ENCODE measurements at regions not wholly inside any gene's neighbourhood (a gene's known extent, or its start where the extent isn't known, plus 50 kb on each side); places are given as distances from the start of the nearest gene placed in this dataset.
A peak's percentile ranks its signal among the peaks of the same experiment; 100 is the strongest.
"Not testable (repeated sequence)": the region's sequence is repeated elsewhere in the genome, so short reads cannot be mapped to it uniquely, and the experiment has no call there.

DNA sequence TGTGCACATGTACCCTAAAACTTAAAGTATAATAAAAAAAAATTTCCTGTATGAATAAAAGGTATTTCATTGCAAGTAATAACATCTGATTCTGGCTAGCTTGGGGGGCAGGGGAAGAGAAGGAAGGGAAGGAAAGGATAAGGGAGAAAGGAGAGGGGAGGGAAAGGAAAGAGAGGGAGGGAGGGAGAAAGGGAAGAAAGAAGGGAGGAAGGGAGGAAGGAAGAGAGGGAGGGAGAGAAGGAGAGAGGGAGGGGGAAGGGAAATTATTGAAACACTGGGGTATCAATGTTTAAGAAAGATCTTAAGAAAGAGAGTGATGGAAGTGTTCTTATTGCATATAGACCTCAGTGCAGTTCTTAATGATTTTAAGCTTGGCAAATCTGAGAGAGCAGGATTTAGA lies 129.8 kb upstream of the ZNF366 start:
- no peak overlapping the region for H3K4me3 ChIP-seq (ENCODE audit: low read depth, low read length)
- TF ChIP-seq CTCF (IDR thresholded peaks at IDR 0.05; ENCODE audit: insufficient read depth, low read depth, low read length): no peak
- DNase-seq (ENCODE audit: low read depth): no peak

DNA sequence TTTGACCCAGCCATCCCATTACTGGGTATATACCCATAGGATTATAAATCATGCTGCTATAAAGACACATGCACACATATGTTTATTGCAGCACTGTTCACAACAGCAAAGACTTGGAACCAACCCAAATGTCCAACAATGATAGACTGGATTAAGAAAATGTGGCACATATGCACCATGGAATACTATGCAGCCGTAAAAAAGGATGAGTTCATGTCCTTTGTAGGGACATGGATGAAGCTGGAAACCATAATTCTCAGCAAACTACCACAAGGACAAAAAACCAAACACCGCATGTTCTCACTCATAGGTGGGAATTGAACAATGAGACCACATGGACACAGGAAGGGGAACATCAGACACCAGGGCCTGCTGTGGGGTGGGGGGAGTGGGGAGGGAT lies 129.4 kb upstream of the ZNF366 start:
- DNase-seq (ENCODE audit: low read depth); H3K4me3 ChIP-seq (ENCODE audit: low read depth, low read length): not testable (repeated sequence)

DNA sequence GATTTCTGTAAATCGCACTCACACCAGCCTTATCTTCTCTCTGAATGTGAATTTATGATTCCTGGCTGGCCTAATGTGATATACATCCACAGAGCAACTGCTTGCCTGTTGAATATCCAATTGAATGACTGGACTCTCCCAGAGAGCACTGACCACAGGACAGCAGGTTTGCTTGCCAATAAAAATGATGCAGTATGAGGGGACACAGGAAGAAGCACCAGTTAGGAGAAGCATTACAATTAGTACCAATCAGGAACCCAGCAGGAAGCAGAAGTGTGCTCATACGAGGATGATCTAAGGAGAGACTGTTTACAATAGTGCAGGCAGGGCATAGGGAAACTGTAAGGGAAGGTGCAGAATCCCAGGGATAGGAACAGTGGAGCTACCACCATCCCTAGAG lies 127.2 kb upstream of the ZNF366 start:
- peak; percentile 31 for DNase-seq (ENCODE audit: low read depth)
- H3K4me3 ChIP-seq (ENCODE audit: low read depth, low read length): no peak overlapping the region
- no peak for TF ChIP-seq CTCF (IDR thresholded peaks at IDR 0.05; ENCODE audit: insufficient read depth, low read depth, low read length)

- peak; percentile 76 for DNase-seq (ENCODE audit: low read depth)
- no peak for TF ChIP-seq CTCF (IDR thresholded peaks at IDR 0.05; ENCODE audit: insufficient read depth, low read depth, low read length)
- no peak overlapping the region for H3K4me3 ChIP-seq (ENCODE audit: low read depth, low read length)
These were observed 126.4 kb upstream of the ZNF366 start for GRCh38 chr5:72633649-72634048.

- no peak for TF ChIP-seq CTCF (IDR thresholded peaks at IDR 0.05; ENCODE audit: insufficient read depth, low read depth, low read length)
- DNase-seq (ENCODE audit: low read depth): peak; percentile 97
- H3K4me3 ChIP-seq (ENCODE audit: low read depth, low read length): no peak overlapping the region
These were observed 125.8 kb upstream of the ZNF366 start for GRCh38 chr5:72633041-72633445.

GRCh38 chr5:72630721-72631120 lies 123.5 kb upstream of the ZNF366 start:
- DNase-seq (ENCODE audit: low read depth): no peak
- no peak for TF ChIP-seq CTCF (IDR thresholded peaks at IDR 0.05; ENCODE audit: insufficient read depth, low read depth, low read length)

DNA sequence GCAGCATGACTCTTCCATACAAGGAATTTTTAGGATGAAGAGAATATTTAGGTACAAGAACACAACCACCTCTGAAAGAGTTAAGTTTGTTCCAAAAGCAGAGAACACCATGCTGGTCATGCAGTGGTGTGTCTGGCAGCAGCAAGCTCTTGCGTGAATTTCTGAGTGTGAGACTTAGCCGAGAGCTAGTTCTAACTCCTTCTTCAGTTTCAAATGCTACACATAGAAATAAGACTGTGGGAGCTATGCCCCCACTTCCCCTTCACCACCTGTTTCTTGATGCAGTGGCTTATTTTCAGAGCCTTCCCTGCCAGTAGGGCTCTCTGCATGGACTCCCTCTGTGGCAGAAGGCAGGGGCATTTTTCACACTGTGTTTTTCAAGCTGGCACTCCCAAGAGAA lies 122.9 kb upstream of the ZNF366 start:
- H3K4me3 ChIP-seq (ENCODE audit: low read depth, low read length): no peak overlapping the region
- TF ChIP-seq CTCF (IDR thresholded peaks at IDR 0.05; ENCODE audit: insufficient read depth, low read depth, low read length): no peak
- DNase-seq (ENCODE audit: low read depth): no peak

More at GRCh38 chr5:72630721-72631120, 123.5 kb upstream of the ZNF366 start:
- no peak overlapping the region for H3K4me3 ChIP-seq (ENCODE audit: low read depth, low read length)

Data from fibroblast of villous mesenchyme (primary cell).